ENCODE measurements at regions not wholly inside any gene's neighbourhood (a gene's known extent, or its start where the extent isn't known, plus 50 kb on each side); places are given as distances from the start of the nearest gene placed in this dataset.
"Not testable (repeated sequence)": the region's sequence is repeated elsewhere in the genome, so short reads cannot be mapped to it uniquely, and the experiment has no call there.

DNA sequence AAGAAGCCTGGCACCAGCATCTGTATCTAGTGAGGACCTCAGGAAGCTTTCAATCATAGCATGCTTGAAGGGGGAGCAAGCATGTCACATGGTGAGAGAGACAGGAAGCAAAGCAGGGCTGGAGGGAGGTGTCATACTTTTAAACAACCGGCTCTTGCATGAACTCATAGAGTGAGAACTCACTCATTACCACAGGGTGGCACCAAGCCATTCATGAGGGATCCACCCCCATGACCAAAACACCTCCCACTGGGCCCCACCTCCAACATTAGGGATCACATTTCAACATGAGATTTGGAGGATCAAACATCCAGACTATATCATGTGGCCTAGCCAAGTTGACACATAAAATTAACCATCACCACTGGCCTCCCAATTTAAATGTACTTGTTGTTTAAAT is 125.1 kb upstream of the KCND3 start (continued):
- TF ChIP-seq ZBTB44 (tag by site-specific recombination; IDR thresholded peaks at IDR 0.05) = no peak
- TF ChIP-seq ZNF292 (tag by site-specific recombination; IDR thresholded peaks at IDR 0.05; ENCODE audit: borderline replicate concordance, low read depth) = no peak
- TF ChIP-seq, protein P1, sequence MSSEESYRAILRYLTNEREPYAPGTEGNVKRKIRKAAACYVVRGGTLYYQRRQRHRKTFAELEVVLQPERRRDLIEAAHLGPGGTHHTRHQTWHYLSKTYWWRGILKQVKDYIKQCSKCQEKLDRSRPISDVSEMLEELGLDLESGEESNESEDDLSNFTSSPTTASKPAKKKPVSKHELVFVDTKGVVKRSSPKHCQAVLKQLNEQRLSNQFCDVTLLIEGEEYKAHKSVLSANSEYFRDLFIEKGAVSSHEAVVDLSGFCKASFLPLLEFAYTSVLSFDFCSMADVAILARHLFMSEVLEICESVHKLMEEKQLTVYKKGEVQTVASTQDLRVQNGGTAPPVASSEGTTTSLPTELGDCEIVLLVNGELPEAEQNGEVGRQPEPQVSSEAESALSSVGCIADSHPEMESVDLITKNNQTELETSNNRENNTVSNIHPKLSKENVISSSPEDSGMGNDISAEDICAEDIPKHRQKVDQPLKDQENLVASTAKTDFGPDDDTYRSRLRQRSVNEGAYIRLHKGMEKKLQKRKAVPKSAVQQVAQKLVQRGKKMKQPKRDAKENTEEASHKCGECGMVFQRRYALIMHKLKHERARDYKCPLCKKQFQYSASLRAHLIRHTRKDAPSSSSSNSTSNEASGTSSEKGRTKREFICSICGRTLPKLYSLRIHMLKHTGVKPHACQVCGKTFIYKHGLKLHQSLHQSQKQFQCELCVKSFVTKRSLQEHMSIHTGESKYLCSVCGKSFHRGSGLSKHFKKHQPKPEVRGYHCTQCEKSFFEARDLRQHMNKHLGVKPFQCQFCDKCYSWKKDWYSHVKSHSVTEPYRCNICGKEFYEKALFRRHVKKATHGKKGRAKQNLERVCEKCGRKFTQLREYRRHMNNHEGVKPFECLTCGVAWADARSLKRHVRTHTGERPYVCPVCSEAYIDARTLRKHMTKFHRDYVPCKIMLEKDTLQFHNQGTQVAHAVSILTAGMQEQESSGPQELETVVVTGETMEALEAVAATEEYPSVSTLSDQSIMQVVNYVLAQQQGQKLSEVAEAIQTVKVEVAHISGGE (tag by site-specific recombination; conservative IDR thresholded peaks at IDR 0.05; ENCODE audit: low read depth) = no peak
- no peak for TF ChIP-seq ZNF792 (tag by site-specific recombination; IDR thresholded peaks at IDR 0.05)
- TF ChIP-seq MYNN (tag by site-specific recombination; IDR thresholded peaks at IDR 0.05; ENCODE audit: borderline replicate concordance) = no peak
- TF ChIP-seq, protein P2, sequence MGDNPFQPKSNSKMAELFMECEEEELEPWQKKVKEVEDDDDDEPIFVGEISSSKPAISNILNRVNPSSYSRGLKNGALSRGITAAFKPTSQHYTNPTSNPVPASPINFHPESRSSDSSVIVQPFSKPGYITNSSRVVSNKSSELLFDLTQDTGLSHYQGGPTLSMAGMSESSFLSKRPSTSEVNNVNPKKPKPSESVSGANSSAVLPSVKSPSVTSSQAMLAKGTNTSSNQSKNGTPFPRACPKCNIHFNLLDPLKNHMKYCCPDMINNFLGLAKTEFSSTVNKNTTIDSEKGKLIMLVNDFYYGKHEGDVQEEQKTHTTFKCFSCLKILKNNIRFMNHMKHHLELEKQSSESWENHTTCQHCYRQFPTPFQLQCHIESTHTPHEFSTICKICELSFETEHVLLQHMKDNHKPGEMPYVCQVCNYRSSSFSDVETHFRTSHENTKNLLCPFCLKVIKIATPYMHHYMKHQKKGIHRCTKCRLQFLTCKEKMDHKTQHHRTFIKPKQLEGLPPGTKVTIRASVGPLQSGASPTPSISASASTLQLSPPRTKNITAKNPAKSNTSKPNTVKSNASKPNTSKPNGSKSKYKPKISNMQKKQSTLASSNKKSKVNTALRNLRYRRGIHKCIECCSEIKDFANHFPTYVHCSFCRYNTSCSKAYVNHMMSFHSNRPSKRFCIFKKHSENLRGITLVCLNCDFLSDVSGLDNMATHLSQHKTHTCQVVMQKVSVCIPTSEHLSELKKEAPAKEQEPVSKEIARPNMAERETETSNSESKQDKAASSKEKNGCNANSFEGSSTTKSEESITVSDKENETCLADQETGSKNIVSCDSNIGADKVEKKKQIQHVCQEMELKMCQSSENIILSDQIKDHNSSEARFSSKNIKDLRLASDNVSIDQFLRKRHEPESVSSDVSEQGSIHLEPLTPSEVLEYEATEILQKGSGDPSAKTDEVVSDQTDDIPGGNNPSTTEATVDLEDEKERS (tag by site-specific recombination; IDR thresholded peaks at IDR 0.05) = no peak

DNA sequence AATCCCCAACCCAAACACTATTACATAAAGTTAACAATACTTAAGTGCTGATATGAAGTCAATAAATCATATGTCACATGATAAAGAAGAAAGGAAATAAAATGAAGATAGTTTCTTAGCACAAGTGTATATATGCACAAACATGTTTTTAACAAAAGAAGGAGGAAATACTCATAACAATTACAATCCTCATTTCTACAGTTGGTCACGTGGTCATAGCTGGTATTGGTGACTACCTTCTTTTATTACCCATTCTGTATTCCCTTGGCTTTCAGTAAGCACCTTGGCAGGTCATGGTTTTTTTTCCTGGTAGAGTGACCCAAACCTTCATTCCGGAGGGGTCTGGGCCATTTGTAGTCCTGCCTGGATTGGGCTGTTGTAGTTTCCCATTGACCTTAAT is 137.1 kb upstream of the KCND3 start:
- ChIA-PET CTCF (interaction anchor here (0.6 kb wide), 1 partner anchor 328 kb away, joined by 3 read pairs; no protein-coding TSS in a partner anchor), POLR2A (no interaction called here)
- Histone ChIP-seq H3K36me3 (ENCODE audit: control insufficient read depth in 2 of 2, insufficient read depth in 1 of 2, low read length in 2 of 2) (no peaks in the 10 kb centered on the region), H3K27ac (ENCODE audit: extremely low read depth, low read depth, low read length) (no peak overlapping the region), H3K9me3 (ENCODE audit: control insufficient read depth, insufficient read depth, low read depth, low read length) (no peaks in the 10 kb centered on the region), H3K4me1 (ENCODE audit: control insufficient read depth, insufficient read depth, low read length) (no peaks in the 10 kb centered on the region), H3K4me3 (ENCODE audit: low read depth, low read length) (no peak overlapping the region)
- no peak for TF ChIP-seq ZNF837 (tag by site-specific recombination; IDR thresholded peaks at IDR 0.05)
- TF ChIP-seq, protein P3, sequence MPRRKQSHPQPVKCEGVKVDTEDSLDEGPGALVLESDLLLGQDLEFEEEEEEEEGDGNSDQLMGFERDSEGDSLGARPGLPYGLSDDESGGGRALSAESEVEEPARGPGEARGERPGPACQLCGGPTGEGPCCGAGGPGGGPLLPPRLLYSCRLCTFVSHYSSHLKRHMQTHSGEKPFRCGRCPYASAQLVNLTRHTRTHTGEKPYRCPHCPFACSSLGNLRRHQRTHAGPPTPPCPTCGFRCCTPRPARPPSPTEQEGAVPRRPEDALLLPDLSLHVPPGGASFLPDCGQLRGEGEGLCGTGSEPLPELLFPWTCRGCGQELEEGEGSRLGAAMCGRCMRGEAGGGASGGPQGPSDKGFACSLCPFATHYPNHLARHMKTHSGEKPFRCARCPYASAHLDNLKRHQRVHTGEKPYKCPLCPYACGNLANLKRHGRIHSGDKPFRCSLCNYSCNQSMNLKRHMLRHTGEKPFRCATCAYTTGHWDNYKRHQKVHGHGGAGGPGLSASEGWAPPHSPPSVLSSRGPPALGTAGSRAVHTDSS (tag by site-specific recombination; IDR thresholded peaks at IDR 0.05) = no peak
- TF ChIP-seq, protein P4, sequence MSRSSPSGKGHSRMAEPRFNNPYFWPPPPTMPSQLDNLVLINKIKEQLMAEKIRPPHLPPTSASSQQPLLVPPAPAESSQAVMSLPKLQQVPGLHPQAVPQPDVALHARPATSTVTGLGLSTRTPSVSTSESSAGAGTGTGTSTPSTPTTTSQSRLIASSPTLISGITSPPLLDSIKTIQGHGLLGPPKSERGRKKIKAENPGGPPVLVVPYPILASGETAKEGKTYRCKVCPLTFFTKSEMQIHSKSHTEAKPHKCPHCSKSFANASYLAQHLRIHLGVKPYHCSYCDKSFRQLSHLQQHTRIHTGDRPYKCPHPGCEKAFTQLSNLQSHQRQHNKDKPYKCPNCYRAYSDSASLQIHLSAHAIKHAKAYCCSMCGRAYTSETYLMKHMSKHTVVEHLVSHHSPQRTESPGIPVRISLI (tag by site-specific recombination; IDR thresholded peaks at IDR 0.05) = no peak
- no peak for TF ChIP-seq GLI4 (tag by site-specific recombination; IDR thresholded peaks at IDR 0.05)
- no peak for TF ChIP-seq ZNF580 (tag by site-specific recombination; IDR thresholded peaks at IDR 0.05)
- TF ChIP-seq ZEB2 (tag by site-specific recombination; IDR thresholded peaks at IDR 0.05) = no peak
- TF ChIP-seq KLF16 (tag by site-specific recombination; IDR thresholded peaks at IDR 0.05) = no peak
- no peak for TF ChIP-seq ZNF555 (tag by site-specific recombination; conservative IDR thresholded peaks at IDR 0.05)
- no peak for TF ChIP-seq ZNF274 (IDR thresholded peaks at IDR 0.05; ENCODE audit: low read length)
- no peak for TF ChIP-seq ZNF274 (tag by site-specific recombination; IDR thresholded peaks at IDR 0.05; ENCODE audit: borderline replicate concordance)
- TF ChIP-seq SETDB1 (IDR thresholded peaks at IDR 0.05; ENCODE audit: insufficient read length, low read length) = no peak
- no peak for TF ChIP-seq FEZF1 (tag by site-specific recombination; IDR thresholded peaks at IDR 0.05)
- no peak for TF ChIP-seq ZNF404 (tag by site-specific recombination; IDR thresholded peaks at IDR 0.05)
- TF ChIP-seq GLIS2 (tag by site-specific recombination; IDR thresholded peaks at IDR 0.05) = no peak
- no peak for TF ChIP-seq ZNF155 (tag by site-specific recombination; IDR thresholded peaks at IDR 0.05)
- TF ChIP-seq ZNF2 (tag by site-specific recombination; IDR thresholded peaks at IDR 0.05) = no peak
- TF ChIP-seq ZNF777 (tag by site-specific recombination; IDR thresholded peaks at IDR 0.05; ENCODE audit: borderline replicate concordance) = no peak
- no peak for TF ChIP-seq ZNF16 (tag by site-specific recombination; IDR thresholded peaks at IDR 0.05; ENCODE audit: low read depth)
- TF ChIP-seq ZNF621 (tag by site-specific recombination; IDR thresholded peaks at IDR 0.05) = no peak

GRCh38 chr1:112127606-112128005 is 138.1 kb upstream of the KCND3 start:
- POLR2A ChIA-PET; H3K27ac ChIP-seq (ENCODE audit: extremely low read depth, low read depth, low read length); H3K36me3 ChIP-seq (ENCODE audit: control insufficient read depth in 2 of 2, insufficient read depth in 1 of 2, low read length in 2 of 2); CTCF ChIA-PET; H3K9me3 ChIP-seq (ENCODE audit: control insufficient read depth, insufficient read depth, low read depth, low read length); H3K4me3 ChIP-seq (ENCODE audit: low read depth, low read length); H3K4me1 ChIP-seq (ENCODE audit: control insufficient read depth, insufficient read depth, low read length): not testable (repeated sequence)

Data from HEK293 (cell line).